Liver (tissue), 8 donors: ENCODE measurements at regions not wholly inside any gene's neighbourhood (a gene's known extent, or its start where the extent isn't known, plus 50 kb on each side); places are given as distances from the start of the nearest gene placed in this dataset.

Experiments
- DNase-seq: peaks from one replicate; pipeline ENCODE4 v3.0.0-alpha.2; 2017; ENCODE audit warnings: low spot score
- H3K27ac ChIP-seq, 2 donors: one replicate each; pipeline ENCODE4 v1.7.0; 2013; ENCODE audit warnings: inconsistent platforms in 2 of 2, low read length in 2 of 2, control low read depth in 1 of 2, low read depth in 1 of 2, mild to moderate bottlenecking in 1 of 2
- H3K27me3 ChIP-seq, 4 donors: one replicate each; pipeline versions ENCODE4 v1.6.1 to v1.7.0; 2013; ENCODE audit warnings: low read length in 3 of 4, inconsistent platforms in 1 of 4, mild to moderate bottlenecking in 1 of 4, moderate library complexity in 1 of 4; ENCODE audit not compliant: control insufficient read depth in 4 of 4, insufficient read depth in 4 of 4
- H3K36me3 ChIP-seq, 4 donors: one replicate each; pipeline versions ENCODE4 v1.6.1 to v1.7.0; 2013; ENCODE audit warnings: low read length in 3 of 4, mild to moderate bottlenecking in 3 of 4, low read depth in 1 of 4, moderate library complexity in 1 of 4; ENCODE audit not compliant: control insufficient read depth in 4 of 4, insufficient read depth in 3 of 4
- H3K4me1 ChIP-seq, 4 donors: one replicate each; pipeline versions ENCODE4 v1.6.1 to v1.7.0; 2013; ENCODE audit warnings: low read length in 3 of 4, mild to moderate bottlenecking in 3 of 4, moderate library complexity in 1 of 4; ENCODE audit not compliant: control insufficient read depth in 4 of 4, insufficient read depth in 4 of 4
- H3K4me3 ChIP-seq, 3 donors: one replicate each; pipeline versions ENCODE4 v1.6.1 to v1.7.0; 2013; ENCODE audit warnings: low read length in 3 of 3, control low read depth in 1 of 3, low read depth in 1 of 3, mild to moderate bottlenecking in 1 of 3
- H3K9ac ChIP-seq, 2 donors: one replicate each; pipeline ENCODE4 v1.7.0; 2013; ENCODE audit warnings: low read length in 2 of 2, mild to moderate bottlenecking in 2 of 2, moderate library complexity in 2 of 2, control low read depth in 1 of 2, low read depth in 1 of 2
- H3K9me3 ChIP-seq, 4 donors: one replicate each; pipeline versions ENCODE4 v1.6.1 to v1.7.0; 2013; ENCODE audit warnings: low read length in 3 of 4; ENCODE audit not compliant: control insufficient read depth in 4 of 4
- ATF3 ChIP-seq: IDR thresholded peaks from 2 replicates; pipeline ENCODE4 v1.6.1; 2016; ENCODE audit warnings: antibody characterized with exemption
- CTCF ChIP-seq: fragments of 150-350 bp; IDR thresholded peaks from 2 replicates; pipeline ENCODE4 v1.5.1; 2017; ENCODE audit warnings: improper control_type of control experiment, low read depth, low read length; ENCODE audit not compliant: missing input control
- EGR1 ChIP-seq, 2 donors: IDR thresholded peaks; 2 replicates each; pipeline ENCODE4 v1.6.1; 2016 to 2018; ENCODE audit warnings: antibody characterized with exemption in 2 of 2, low read depth in 2 of 2
- FOXA1 ChIP-seq: IDR thresholded peaks from 2 replicates; pipeline ENCODE4 v1.6.1; 2016; ENCODE audit warnings: antibody characterized with exemption
- FOXA2 ChIP-seq: IDR thresholded peaks from 2 replicates; pipeline ENCODE4 v1.6.1; 2016; ENCODE audit warnings: antibody characterized with exemption
- GABPA ChIP-seq, 2 donors: IDR thresholded peaks in 1 of 2; conservative IDR thresholded peaks in 1 of 2; 2 replicates each; pipeline ENCODE4 v1.6.1; 2016; ENCODE audit warnings: antibody characterized with exemption in 2 of 2, mild to moderate bottlenecking in 1 of 2, moderate library complexity in 1 of 2
- HNF4A ChIP-seq, 2 donors: conservative IDR thresholded peaks; 2 replicates each; pipeline ENCODE4 v1.6.1; 2016; ENCODE audit warnings: antibody characterized with exemption in 2 of 2, mild to moderate bottlenecking in 2 of 2
- HNF4G ChIP-seq: IDR thresholded peaks from 2 replicates; pipeline ENCODE4 v1.6.1; 2016; ENCODE audit warnings: antibody characterized with exemption
- JUND ChIP-seq, 2 donors: IDR thresholded peaks; 2 replicates each; pipeline ENCODE4 v1.6.1; 2016; ENCODE audit warnings: antibody characterized with exemption in 2 of 2
- MAX ChIP-seq: IDR thresholded peaks from 2 replicates; pipeline ENCODE4 v1.6.1; 2016; ENCODE audit warnings: antibody characterized with exemption
- NR2F2 ChIP-seq: IDR thresholded peaks from 2 replicates; pipeline ENCODE4 v1.6.1; 2016; ENCODE audit warnings: antibody characterized with exemption
- RAD21 ChIP-seq, 2 donors: IDR thresholded peaks; 2 replicates each; pipeline ENCODE4 v1.6.1; 2016; ENCODE audit warnings: antibody characterized with exemption in 2 of 2, mild to moderate bottlenecking in 2 of 2
- REST ChIP-seq: IDR thresholded peaks from 2 replicates; pipeline ENCODE4 v1.6.1; 2016; ENCODE audit warnings: antibody characterized with exemption, mild to moderate bottlenecking
- RXRA ChIP-seq, 2 donors: IDR thresholded peaks; 2 replicates each; pipeline ENCODE4 v1.6.1; 2017 to 2018; ENCODE audit warnings: antibody characterized with exemption in 2 of 2, mild to moderate bottlenecking in 1 of 2
- SP1 ChIP-seq: IDR thresholded peaks from 2 replicates; pipeline ENCODE4 v1.6.1; 2018; ENCODE audit warnings: antibody characterized with exemption, mild to moderate bottlenecking
- TAF1 ChIP-seq: conservative IDR thresholded peaks from 2 replicates; pipeline ENCODE4 v1.6.1; 2016; ENCODE audit warnings: antibody characterized with exemption, mild to moderate bottlenecking
- YY1 ChIP-seq: IDR thresholded peaks from 2 replicates; pipeline ENCODE4 v1.6.1; 2016; ENCODE audit warnings: antibody characterized with exemption, mild to moderate bottlenecking
- ZBTB33 ChIP-seq: IDR thresholded peaks from 2 replicates; pipeline ENCODE4 v1.6.1; 2016; ENCODE audit warnings: antibody characterized with exemption
- WGBS: extraction: QIAGEN DNeasy Blood & Tissue Kit; methylation state at CpG from one replicate; pipeline ENCODE4 v1.1.7; 2013; 5-methylcytosine and 5-hydroxymethylcytosine counted together
- donor health status: healthy.
- donor health status: healthy.
- donor health status: healthy.
- donor health status: healthy.
- donor health status: healthy.

DNA sequence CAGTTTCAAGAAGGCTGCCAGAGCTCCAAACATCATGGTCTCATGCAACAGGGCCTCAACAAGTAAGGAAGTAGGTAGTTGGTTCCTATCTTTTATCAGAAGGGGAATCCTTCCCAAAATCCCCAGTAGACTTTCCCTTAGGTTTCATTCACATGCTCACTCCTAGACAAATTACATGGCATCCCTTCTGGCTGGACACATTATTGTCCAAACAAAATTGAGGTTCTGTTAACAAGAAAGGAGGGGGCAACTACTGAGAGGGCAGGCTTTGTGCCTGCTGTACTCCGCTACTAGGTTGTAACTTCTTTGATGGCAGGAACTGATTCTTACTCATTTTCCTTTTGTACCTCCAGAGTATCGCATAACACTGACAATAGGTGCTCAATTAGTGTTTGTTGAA is 56.0 kb upstream of the OSMR start:
- WGBS: 97% methylated on average over 2 of the region's 2 CpGs
- Histone ChIP-seq H3K9me3 (peaks cover 0 to 8% (median 1%) of the 10 kb centered on the region in 4 donors), H3K27ac (no peak overlapping the region), H3K36me3 (no peaks in the 10 kb centered on the region), H3K4me3 (no peak overlapping the region), H3K27me3 (no peaks in the 10 kb centered on the region), H3K9ac (no peak overlapping the region), H3K4me1 (no peaks in the 10 kb centered on the region)
- no peak for DNase-seq
- TF ChIP-seq ZBTB33 (no peak), TAF1 (no peak), YY1 (no peak), CTCF (no peak), FOXA2 (no peak), MAX (no peak), SP1 (no peak), ATF3 (no peak), GABPA (IDR thresholded peaks at IDR 0.05 in 1 of 2, conservative IDR thresholded peaks at IDR 0.05 in 1 of 2) (no peak), EGR1 (IDR thresholded peaks at IDR 0.05; ENCODE audit: low read depth in 2 of 2) (no peak), HNF4A (conservative IDR thresholded peaks at IDR 0.05) (no peak), NR2F2 (no peak), HNF4G (no peak), FOXA1 (no peak), RAD21 (IDR thresholded peaks at IDR 0.05) (no peak)

- 87% methylated on average over 1 of the region's 1 CpG for WGBS
- TF ChIP-seq FOXA2 (no peak), RXRA (IDR thresholded peaks at IDR 0.05) (no peak), JUND (IDR thresholded peaks at IDR 0.05) (no peak), GABPA (IDR thresholded peaks at IDR 0.05 in 1 of 2, conservative IDR thresholded peaks at IDR 0.05 in 1 of 2) (no peak), EGR1 (IDR thresholded peaks at IDR 0.05; ENCODE audit: low read depth in 2 of 2) (no peak), REST (no peak), TAF1 (no peak), FOXA1 (no peak), MAX (no peak), HNF4A (conservative IDR thresholded peaks at IDR 0.05) (no peak), CTCF (no peak), YY1 (no peak), ZBTB33 (no peak), RAD21 (IDR thresholded peaks at IDR 0.05) (no peak)
These were observed 55.5 kb upstream of the OSMR start for GRCh38 chr5:38790268-38790667.

More at GRCh38 chr5:38790268-38790667, 55.5 kb upstream of the OSMR start:
- no peaks in the 10 kb centered on the region for H3K36me3 ChIP-seq
- H3K9ac ChIP-seq: no peak overlapping the region
- H3K4me3 ChIP-seq: no peak overlapping the region
- H3K27me3 ChIP-seq: no peaks in the 10 kb centered on the region
- no peak overlapping the region for H3K27ac ChIP-seq
- no peak for DNase-seq
- no peaks in the 10 kb centered on the region for H3K4me1 ChIP-seq
- H3K9me3 ChIP-seq: peaks cover 0 to 8% (median 1%) of the 10 kb centered on the region in 4 donors
